ENCODE measurements at regions not wholly inside any gene's neighbourhood (a gene's known extent, or its start where the extent isn't known, plus 50 kb on each side); places are given as distances from the start of the nearest gene placed in this dataset.

DNA sequence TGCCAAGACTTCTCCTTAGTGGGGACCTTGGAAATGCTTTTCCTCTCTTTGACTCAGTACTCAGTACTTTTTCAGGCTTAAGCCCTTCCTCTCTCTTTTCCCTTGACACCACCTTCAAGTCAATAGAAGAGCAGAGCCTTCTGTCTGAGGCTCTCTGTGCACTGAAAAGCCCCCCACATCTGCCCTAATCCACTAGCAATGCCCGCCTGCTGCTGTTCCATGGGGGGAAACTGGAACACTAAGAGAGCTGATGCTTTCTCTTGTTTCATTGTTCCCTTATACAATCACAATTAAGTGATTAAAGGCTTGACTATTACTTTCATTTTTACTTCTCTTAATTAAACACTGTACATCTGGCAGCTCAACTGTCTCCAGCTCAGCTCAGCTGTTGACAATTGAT is 254.5 kb downstream of the SLITRK6 start:
- Histone ChIP-seq H3K36me3 (no peaks in the 10 kb centered on the region), H3K27ac (no peak overlapping the region), H3K4me1 (no peaks in the 10 kb centered on the region), H3K27me3 (no peaks in the 10 kb centered on the region), H3K4me3 (no peak overlapping the region), H3K9me3 (peaks cover 0 to 10% (median 0%) of the 10 kb centered on the region in 4 donors)
- WGBS, 2 donors = 90 to 97% methylated on average over 1 of the region's 1 CpG
- no peak for DNase-seq (ENCODE audit: low spot score in 2 of 2)
- TF ChIP-seq EP300 (IDR thresholded peaks at IDR 0.05) (no peak), POLR2A (IDR thresholded peaks at IDR 0.05) (no peak)
- TF ChIP-seq, protein P1, sequence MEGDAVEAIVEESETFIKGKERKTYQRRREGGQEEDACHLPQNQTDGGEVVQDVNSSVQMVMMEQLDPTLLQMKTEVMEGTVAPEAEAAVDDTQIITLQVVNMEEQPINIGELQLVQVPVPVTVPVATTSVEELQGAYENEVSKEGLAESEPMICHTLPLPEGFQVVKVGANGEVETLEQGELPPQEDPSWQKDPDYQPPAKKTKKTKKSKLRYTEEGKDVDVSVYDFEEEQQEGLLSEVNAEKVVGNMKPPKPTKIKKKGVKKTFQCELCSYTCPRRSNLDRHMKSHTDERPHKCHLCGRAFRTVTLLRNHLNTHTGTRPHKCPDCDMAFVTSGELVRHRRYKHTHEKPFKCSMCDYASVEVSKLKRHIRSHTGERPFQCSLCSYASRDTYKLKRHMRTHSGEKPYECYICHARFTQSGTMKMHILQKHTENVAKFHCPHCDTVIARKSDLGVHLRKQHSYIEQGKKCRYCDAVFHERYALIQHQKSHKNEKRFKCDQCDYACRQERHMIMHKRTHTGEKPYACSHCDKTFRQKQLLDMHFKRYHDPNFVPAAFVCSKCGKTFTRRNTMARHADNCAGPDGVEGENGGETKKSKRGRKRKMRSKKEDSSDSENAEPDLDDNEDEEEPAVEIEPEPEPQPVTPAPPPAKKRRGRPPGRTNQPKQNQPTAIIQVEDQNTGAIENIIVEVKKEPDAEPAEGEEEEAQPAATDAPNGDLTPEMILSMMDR (IDR thresholded peaks at IDR 0.05) = no peak

DNA sequence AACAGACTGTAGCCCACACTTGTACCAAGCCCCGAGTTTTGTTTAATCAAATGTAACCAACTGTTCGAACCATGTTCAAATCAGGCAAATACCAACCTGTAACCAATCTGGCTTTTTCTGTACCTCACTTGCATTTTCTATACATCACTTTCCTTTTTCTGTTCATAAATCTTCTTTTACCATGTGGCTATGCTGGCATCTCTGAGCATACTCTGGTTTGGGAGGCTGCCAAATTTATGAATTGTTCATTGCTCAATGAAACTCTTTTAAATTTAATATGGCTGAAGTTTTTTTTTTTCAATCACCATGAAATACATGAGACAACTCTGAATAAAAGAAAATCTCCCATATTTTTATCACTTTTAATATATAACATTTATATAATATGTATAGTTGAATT is 256.1 kb downstream of the SLITRK6 start:
- Histone ChIP-seq H3K4me3 (no peak overlapping the region), H3K27ac (no peak overlapping the region), H3K4me1 (no peaks in the 10 kb centered on the region), H3K9me3 (no peaks in the 10 kb centered on the region), H3K27me3 (no peaks in the 10 kb centered on the region), H3K36me3 (no peaks in the 10 kb centered on the region)
- WGBS, 2 donors = 49 to 65% methylated on average over 2 of the region's 2 CpGs
- TF ChIP-seq POLR2A (IDR thresholded peaks at IDR 0.05) = no peak
- TF ChIP-seq, protein P1 (IDR thresholded peaks at IDR 0.05) = no peak
- TF ChIP-seq EP300 (IDR thresholded peaks at IDR 0.05) = no peak
- DNase-seq (ENCODE audit: low spot score in 2 of 2) = no peak

DNA sequence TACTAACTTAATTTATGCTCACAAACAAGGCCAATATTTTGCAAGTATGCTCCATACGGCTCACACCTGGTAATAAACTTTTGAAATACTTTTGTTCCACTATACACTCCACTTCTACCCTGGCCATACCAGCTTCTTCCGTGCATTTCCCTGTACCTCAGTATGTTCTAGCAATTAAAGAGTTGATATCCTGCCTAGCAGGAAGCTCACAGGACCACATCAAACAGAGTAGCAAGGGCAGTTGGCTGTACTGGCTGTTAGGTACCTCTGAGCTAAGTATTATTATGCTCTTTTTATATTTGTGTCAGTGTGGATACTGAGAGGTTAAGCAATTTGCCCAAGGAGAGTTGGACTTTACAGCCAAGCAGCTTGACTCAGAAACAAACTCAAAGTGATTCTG is 257.7 kb downstream of the SLITRK6 start:
- no peak for DNase-seq (ENCODE audit: low spot score in 2 of 2)

DNA sequence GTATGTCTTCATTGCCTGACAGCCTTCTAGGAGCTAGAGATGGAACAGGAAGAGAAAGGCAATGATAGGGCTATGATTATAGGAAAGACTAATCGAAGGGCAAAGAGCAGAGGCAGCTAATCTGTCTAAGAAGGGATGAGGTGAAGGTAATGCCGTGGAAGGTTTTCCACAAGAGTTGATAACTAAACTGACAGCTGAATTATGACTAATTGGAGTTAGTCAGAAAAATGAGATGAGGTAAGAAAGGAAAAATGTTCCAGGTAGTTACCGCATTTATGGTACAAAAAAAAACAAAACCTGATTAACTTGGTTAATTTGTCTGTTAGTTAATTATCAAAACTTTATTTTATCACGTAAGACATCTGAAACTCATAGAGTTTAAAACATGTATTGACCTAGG is 260.3 kb downstream of the SLITRK6 start:
- WGBS, 2 donors = 87 to 95% methylated on average over 4 of the region's 4 CpGs
- TF ChIP-seq EP300 (IDR thresholded peaks at IDR 0.05) (no peak), POLR2A (IDR thresholded peaks at IDR 0.05) (no peak)
- TF ChIP-seq, protein P1 (IDR thresholded peaks at IDR 0.05) = no peak
- no peaks in the 10 kb centered on the region for H3K9me3 ChIP-seq

More for the DNA sequence above, 257.7 kb downstream of the SLITRK6 start:
- Histone ChIP-seq H3K27me3 (no peaks in the 10 kb centered on the region), H3K27ac (no peak overlapping the region), H3K4me1 (peaks cover 0 to 3% (median 0%) of the 10 kb centered on the region in 4 donors), H3K4me3 (no peak overlapping the region), H3K9me3 (no peaks in the 10 kb centered on the region), H3K36me3 (no peaks in the 10 kb centered on the region)
- TF ChIP-seq EP300 (IDR thresholded peaks at IDR 0.05) (no peak), POLR2A (IDR thresholded peaks at IDR 0.05) (no peak)
- TF ChIP-seq, protein P1 (IDR thresholded peaks at IDR 0.05) = no peak
- 85 to 86% methylated on average over 2 of the region's 2 CpGs for WGBS, 2 donors

DNA sequence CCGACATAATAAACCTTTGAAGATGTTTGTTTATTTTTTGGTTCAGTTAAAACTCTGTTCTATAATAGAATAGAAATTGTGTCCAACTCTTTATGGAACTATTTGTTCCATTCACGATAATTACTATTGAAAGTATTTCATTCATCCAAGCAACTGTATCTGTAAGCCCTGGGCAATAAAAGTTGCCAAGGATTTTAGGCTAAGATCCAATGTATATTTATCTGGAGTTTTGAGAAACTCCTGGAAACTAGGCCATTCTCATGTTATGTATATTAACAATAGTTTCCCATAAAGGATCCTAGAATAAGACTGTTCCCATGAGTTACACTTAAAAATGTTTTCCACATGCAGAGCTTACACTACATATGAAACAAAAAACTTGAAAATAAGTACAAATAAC is 261.6 kb downstream of the SLITRK6 start:
- no peak overlapping the region for H3K4me3 ChIP-seq
- TF ChIP-seq POLR2A (IDR thresholded peaks at IDR 0.05) = no peak
- no peak for TF ChIP-seq EP300 (IDR thresholded peaks at IDR 0.05)
- TF ChIP-seq, protein P1 (IDR thresholded peaks at IDR 0.05) = no peak
- WGBS, 2 donors = 23 to 30% methylated on average over 2 of the region's 2 CpGs

More for the DNA sequence above, 260.3 kb downstream of the SLITRK6 start:
- Histone ChIP-seq H3K27me3 (no peaks in the 10 kb centered on the region), H3K36me3 (no peaks in the 10 kb centered on the region), H3K27ac (no peak overlapping the region), H3K4me3 (no peak overlapping the region), H3K4me1 (peaks cover 0 to 3% (median 0%) of the 10 kb centered on the region in 4 donors)
- no peak for DNase-seq (ENCODE audit: low spot score in 2 of 2)

More for the DNA sequence above, 261.6 kb downstream of the SLITRK6 start:
- no peaks in the 10 kb centered on the region for H3K9me3 ChIP-seq
- H3K36me3 ChIP-seq = no peaks in the 10 kb centered on the region
- H3K27ac ChIP-seq = no peak overlapping the region
- H3K27me3 ChIP-seq = no peaks in the 10 kb centered on the region
- no peak for DNase-seq (ENCODE audit: low spot score in 2 of 2)
- H3K4me1 ChIP-seq = peaks cover 0 to 3% (median 0%) of the 10 kb centered on the region in 4 donors

Measured in tibial nerve (tissue), 4 donors.